GM11168 (cell line): ENCODE measurements at regions not wholly inside any gene's neighbourhood (a gene's known extent, or its start where the extent isn't known, plus 50 kb on each side); places are given as distances from the start of the nearest gene placed in this dataset.

ENCODE experiments used
- in situ Hi-C: fragments of 300-500 bp; cut with MboI; formaldehyde crosslinking; loops from one replicate; pipeline ENCODE4 v1.12.0; 2022; ENCODE audit warnings: low sequenced_read_pairs; ENCODE audit not compliant: unreplicated experiment

- in situ Hi-C loops = no loop called here
These were observed 1450.4 kb upstream of the CDH9 start for GRCh38 chr5:28488752-28489151.

DNA sequence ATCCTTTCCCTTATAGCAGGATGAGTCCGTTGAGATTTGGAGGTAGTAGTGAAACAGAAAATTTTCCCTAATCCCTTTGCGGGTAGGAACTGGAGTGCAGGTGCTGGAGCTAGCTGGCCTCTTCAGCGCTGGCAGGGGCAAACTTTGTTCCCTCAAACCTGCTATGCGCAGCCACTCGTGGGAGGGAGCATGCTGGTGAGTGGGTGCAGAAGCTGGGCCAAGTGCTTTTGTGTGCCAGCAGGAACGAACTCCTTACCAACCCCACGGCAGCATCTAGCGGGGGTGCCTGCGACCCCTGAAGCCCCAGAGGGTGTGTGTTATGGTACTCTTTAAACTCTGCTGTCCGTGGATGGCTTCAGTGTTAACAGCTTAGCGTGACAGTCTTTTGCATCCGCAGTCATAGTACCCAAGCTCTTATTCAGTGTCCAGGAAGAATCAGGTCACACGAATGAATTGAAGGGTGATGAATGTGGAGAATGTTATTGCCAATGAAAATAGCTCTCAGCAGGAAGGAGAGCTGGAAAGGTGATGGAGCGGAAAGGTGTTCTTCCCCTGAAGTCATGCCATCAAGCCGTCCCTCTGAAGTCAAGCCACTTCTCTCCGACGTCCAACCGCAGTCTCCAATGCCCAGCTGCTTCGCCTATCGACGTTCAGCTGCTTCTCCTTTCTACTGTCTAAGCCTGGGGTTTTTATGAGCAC is 1445.1 kb upstream of the CDH9 start:
- in situ Hi-C loops = no loop called here

- in situ Hi-C loops = no loop called here
These were observed 1435.2 kb upstream of the CDH9 start for GRCh38 chr5:28473531-28474107.

- in situ Hi-C loops = no loop called here
These were observed 1429.8 kb upstream of the CDH9 start for GRCh38 chr5:28468166-28468565.

- in situ Hi-C loops = no loop called here
These were observed 1425.3 kb upstream of the CDH9 start for GRCh38 chr5:28463728-28464127.

DNA sequence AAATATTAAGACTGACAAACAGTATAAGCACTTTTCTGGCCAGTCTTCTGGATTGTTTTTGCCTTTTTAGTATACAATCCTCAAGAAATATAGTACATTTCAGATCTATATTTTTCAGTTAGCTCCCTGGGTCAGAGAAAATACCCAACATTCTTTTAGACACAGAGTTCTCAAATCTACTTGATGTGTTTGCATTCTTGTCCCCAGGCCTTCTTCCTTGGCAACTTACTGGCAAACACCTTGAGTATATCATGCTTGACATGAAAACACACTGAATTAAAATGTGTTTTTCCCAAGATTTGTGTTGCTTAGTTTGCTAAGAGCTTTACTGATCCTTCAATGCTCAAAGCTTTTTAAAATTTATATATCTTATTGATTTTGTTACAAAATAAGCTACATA is 1413.1 kb upstream of the CDH9 start:
- in situ Hi-C loops = no loop called here

GRCh38 chr5:28450997-28451396 is 1412.6 kb upstream of the CDH9 start:
- in situ Hi-C loops = no loop called here

GRCh38 chr5:28448791-28449190 is 1410.4 kb upstream of the CDH9 start:
- in situ Hi-C loops = no loop called here

DNA sequence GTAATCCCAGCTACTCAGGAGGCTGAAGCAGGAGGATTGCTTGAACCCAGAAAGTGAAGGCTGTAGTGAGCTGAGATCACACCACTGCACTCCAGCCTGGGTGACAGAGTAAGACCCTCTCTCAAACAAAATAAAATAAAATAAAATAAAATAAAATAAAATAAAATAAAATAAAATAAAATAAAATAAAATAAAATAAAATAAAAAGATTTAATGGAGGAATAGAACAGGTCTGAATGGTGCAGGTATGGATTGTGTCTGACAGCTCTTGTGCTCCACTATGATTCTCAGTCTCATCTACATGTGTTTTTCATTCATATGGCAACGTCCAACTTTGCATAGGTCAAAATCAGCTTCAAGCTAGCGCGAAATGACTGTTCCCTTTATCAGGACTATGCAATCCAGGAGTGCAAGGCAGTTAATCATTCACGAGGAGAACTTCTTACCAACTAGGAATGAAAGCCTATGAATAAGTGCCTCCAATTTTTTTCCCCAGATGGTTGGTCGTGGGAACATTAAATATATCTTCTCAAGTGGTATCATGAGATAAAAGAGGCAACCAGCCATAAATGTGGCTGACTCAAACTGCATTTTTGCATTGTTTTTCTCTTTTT is 1392.3 kb upstream of the CDH9 start:
- in situ Hi-C loops = no loop called here

DNA sequence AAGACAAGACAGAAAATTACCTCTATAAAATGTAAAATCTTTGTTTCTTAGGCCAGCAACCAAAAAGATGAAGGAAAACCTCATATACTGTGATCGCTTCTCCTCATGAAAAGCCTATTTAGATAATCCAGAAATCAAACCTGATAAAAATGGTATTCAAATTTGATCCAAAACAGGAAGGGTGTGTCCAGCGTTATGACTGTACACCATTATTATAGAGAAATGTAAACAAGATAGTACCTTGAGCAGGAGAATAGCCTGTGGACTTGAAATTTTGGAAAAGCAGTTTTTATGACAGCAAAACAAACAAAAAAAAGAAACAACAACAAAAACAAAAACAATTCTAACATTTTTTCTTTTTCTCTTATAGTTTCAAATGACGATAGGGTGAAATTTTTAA is 1382.8 kb upstream of the CDH9 start:
- in situ Hi-C loops = no loop called here

DNA sequence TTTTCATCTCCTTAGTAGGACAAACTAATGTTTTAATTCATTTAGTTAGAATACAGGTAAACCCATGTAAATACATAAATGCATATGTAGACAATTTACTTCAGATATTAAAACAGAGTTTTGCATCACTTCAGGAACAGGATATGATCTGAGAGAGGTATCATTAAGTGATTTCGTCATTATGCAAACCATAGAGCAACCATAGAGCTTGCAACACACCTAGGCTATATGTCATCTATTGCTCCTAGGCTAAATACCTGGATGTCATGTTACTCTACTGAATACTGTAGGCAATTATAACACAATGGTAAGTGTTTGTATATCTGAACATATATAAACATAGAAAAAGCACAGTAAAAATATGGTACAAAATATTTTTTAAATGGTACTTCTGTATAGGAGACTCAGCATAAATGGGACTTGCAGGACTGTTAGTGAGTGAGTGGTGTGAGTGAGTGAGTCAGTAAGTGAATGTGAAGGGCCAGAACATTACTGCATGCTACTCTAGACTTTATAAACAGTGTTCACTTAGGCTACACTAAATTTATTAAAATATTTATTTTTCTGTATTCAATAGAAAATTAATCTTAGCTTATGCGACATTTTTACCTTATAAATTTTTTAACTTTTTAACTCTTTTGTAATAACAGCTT is 1377.5 kb upstream of the CDH9 start:
- in situ Hi-C loops = no loop called here

- in situ Hi-C loops = no loop called here
These were observed 1376.2 kb upstream of the CDH9 start for GRCh38 chr5:28414619-28415018.

GRCh38 chr5:28408651-28409050 is 1370.3 kb upstream of the CDH9 start:
- in situ Hi-C loops = no loop called here

DNA sequence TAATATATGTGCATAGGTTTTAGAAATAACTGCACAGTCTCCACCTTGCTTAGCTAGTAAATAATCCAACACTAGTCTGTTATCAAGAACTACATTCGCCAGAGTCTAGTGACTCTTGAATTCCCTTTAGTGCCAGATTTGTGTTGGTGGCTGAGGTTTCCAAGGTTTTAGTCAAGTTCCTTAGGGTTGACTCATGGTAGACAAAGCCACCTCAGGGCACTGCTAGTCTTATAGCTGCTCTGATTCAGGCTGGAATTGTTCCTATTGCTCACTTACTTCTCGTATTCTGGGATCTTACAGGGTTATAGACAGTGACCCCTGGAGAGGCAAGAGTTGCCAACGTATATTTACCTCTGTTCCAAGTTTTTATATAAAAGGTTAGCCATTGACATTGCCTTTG is 1369.8 kb upstream of the CDH9 start:
- in situ Hi-C loops = no loop called here

DNA sequence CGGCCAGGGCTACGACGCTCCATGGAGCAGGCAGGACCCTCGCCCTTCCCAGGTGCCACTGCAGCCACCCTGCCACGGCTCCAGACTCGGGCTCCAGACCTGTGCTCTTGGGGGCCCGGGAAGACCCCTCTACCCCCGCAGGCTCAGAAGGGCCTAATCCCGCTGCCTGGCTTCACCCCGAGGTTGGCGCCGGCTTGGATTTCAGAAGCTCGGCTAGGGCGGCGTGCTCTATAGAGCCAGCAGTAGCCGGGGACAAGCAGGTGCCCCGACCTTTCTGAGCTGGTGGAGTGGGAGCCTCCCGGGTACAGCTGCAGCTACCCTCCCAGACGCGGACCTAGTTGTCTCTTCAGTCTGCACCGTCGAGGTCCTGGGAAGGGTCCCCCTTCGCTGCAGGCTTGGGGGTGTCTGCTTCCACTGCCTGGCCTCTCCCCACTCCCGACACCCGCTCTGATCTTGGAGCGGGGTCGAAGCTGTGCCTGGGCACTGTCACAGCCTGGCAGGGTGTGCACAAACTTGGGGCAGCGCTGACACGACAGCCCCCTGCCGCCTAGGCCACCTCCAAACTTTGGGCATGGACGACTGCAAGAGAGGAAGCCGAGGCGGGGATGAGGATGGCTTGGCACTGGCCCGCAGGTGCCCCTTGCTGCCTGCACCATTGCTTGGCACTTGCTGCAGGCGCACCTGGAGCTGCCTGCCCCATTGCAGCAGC is 1366.1 kb upstream of the CDH9 start:
- in situ Hi-C loops = no loop called here

GRCh38 chr5:28403846-28404245 is 1365.5 kb upstream of the CDH9 start:
- in situ Hi-C loops = no loop called here

GRCh38 chr5:28402590-28403301 is 1364.4 kb upstream of the CDH9 start:
- in situ Hi-C loops = no loop called here

- in situ Hi-C loops = no loop called here
These were observed 1361.7 kb upstream of the CDH9 start for GRCh38 chr5:28400076-28400475.

GRCh38 chr5:28399211-28399610 is 1360.8 kb upstream of the CDH9 start:
- in situ Hi-C loops = no loop called here

DNA sequence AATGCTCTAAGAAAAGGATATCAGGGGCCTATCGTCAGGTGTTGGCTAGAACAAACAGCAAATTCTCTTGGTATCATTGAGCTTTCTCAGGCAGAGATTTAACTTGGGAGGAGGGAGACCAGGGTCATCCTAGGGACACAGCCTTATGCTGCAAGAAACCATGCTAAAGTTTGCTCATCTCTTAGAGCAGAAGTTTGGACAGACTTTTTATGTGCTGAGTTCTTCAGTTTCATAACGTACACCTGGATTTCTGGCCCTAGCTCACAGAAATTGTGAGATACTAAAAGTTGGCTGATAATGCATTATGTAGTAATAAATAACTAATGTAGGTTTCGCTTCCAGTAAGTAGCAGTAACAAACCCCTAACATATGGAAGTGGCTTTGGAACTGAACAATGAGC is 1359.8 kb upstream of the CDH9 start:
- in situ Hi-C loops = no loop called here
